ELR (cell line): ENCODE measurements at regions not wholly inside any gene's neighbourhood (a gene's known extent, or its start where the extent isn't known, plus 50 kb on each side); places are given as distances from the start of the nearest gene placed in this dataset.

ENCODE experiments used
- DNase-seq: peaks from one replicate; pipeline ENCODE4 v3.0.0-alpha.2; 2015; ENCODE audit warnings: low read depth

- no peak for DNase-seq
Observed at GRCh38 chr2:22486343-22486742, 898.6 kb upstream of the KLHL29 start.

- no peak for DNase-seq
Observed at GRCh38 chr2:22487036-22487435, 897.9 kb upstream of the KLHL29 start.

- DNase-seq: no peak
Observed at GRCh38 chr2:22487541-22487940, 897.4 kb upstream of the KLHL29 start.

- DNase-seq: no peak
Observed at GRCh38 chr2:22491442-22491841, 893.5 kb upstream of the KLHL29 start.

- DNase-seq: no peak
Observed at GRCh38 chr2:22494156-22494555, 890.8 kb upstream of the KLHL29 start.

GRCh38 chr2:22497064-22497463 lies 887.9 kb upstream of the KLHL29 start:
- no peak for DNase-seq

GRCh38 chr2:22497789-22498188 lies 887.2 kb upstream of the KLHL29 start:
- no peak for DNase-seq

GRCh38 chr2:22499082-22499839 lies 885.7 kb upstream of the KLHL29 start:
- no peak for DNase-seq

GRCh38 chr2:22500555-22500935 lies 884.4 kb upstream of the KLHL29 start:
- DNase-seq: no peak

GRCh38 chr2:22501851-22502250 lies 883.1 kb upstream of the KLHL29 start:
- DNase-seq: no peak

- no peak for DNase-seq
Observed at GRCh38 chr2:22513563-22513962, 871.4 kb upstream of the KLHL29 start.

GRCh38 chr2:22517141-22517540 lies 867.8 kb upstream of the KLHL29 start:
- no peak for DNase-seq

GRCh38 chr2:22518641-22519040 lies 866.3 kb upstream of the KLHL29 start:
- no peak for DNase-seq

- no peak for DNase-seq
Observed at GRCh38 chr2:22520369-22521288, 864.4 kb upstream of the KLHL29 start.

GRCh38 chr2:22521620-22522019 lies 863.4 kb upstream of the KLHL29 start:
- no peak for DNase-seq

GRCh38 chr2:22525681-22526080 lies 859.3 kb upstream of the KLHL29 start:
- DNase-seq: no peak

- no peak for DNase-seq
Observed at GRCh38 chr2:22530131-22530530, 854.8 kb upstream of the KLHL29 start.

GRCh38 chr2:22536133-22536532 lies 848.8 kb upstream of the KLHL29 start:
- DNase-seq: peak; percentile 30

- DNase-seq: no peak
Observed at GRCh38 chr2:22554453-22554852, 830.5 kb upstream of the KLHL29 start.

- DNase-seq: no peak
Observed at GRCh38 chr2:22557406-22557805, 827.6 kb upstream of the KLHL29 start.

- no peak for DNase-seq
Observed at GRCh38 chr2:22560021-22560420, 825.0 kb upstream of the KLHL29 start.

GRCh38 chr2:22579341-22579740 lies 805.6 kb upstream of the KLHL29 start:
- DNase-seq: no peak

- no peak for DNase-seq
Observed at GRCh38 chr2:22582107-22582506, 802.9 kb upstream of the KLHL29 start.
